GM19351 (cell line): ENCODE measurements at regions not wholly inside any gene's neighbourhood (a gene's known extent, or its start where the extent isn't known, plus 50 kb on each side); places are given as distances from the start of the nearest gene placed in this dataset.
"Not testable (repeated sequence)": the region's sequence is repeated elsewhere in the genome, so short reads cannot be mapped to it uniquely, and the experiment has no call there.

ENCODE experiments used
- ATAC-seq: cut with Tn5 transposase; IDR thresholded peaks from one replicate; pipeline ENCODE4 v1.9.1; 2021; ENCODE audit warnings: mild to moderate bottlenecking, moderate library complexity; ENCODE audit not compliant: unreplicated experiment

GRCh38 chr10:27391325-27391724 is 112.8 kb upstream of the RAB18 start:
- ATAC-seq, result no peak

- no peak for ATAC-seq
Observed at GRCh38 chr10:27390681-27391080, 113.4 kb upstream of the RAB18 start.

GRCh38 chr10:27388761-27389399 is 115.2 kb upstream of the RAB18 start:
- no peak for ATAC-seq

- no peak for ATAC-seq
Observed at GRCh38 chr10:27383595-27384542, 120.2 kb upstream of the RAB18 start.

GRCh38 chr10:27382176-27382575 is 121.9 kb upstream of the RAB18 start:
- ATAC-seq, result no peak

GRCh38 chr10:27380929-27381358 is 123.2 kb upstream of the RAB18 start:
- ATAC-seq, result no peak

GRCh38 chr10:27379041-27379440 is 125.1 kb upstream of the RAB18 start:
- not testable (repeated sequence) for ATAC-seq

- ATAC-seq, result no peak
Observed at GRCh38 chr10:27373566-27374160, 130.4 kb upstream of the RAB18 start.

- ATAC-seq, result no peak
Observed at GRCh38 chr10:27372095-27372494, 131.5 kb upstream of the ACBD5 start.

GRCh38 chr10:27371375-27371774 is 130.8 kb upstream of the ACBD5 start:
- not testable (repeated sequence) for ATAC-seq

GRCh38 chr10:27369880-27370279 is 129.3 kb upstream of the ACBD5 start:
- ATAC-seq, result no peak

- ATAC-seq, result no peak
Observed at GRCh38 chr10:27368706-27369105, 128.1 kb upstream of the ACBD5 start.

GRCh38 chr10:27366769-27367168 is 126.2 kb upstream of the ACBD5 start:
- ATAC-seq, result peak; percentile 60

- ATAC-seq, result no peak
Observed at GRCh38 chr10:27364028-27364427, 123.4 kb upstream of the ACBD5 start.

GRCh38 chr10:27360581-27361172 is 120.1 kb upstream of the ACBD5 start:
- peak; percentile 98 for ATAC-seq

GRCh38 chr10:27359792-27360355 is 119.3 kb upstream of the ACBD5 start:
- no peak for ATAC-seq

GRCh38 chr10:27356738-27357137 is 116.1 kb upstream of the ACBD5 start:
- ATAC-seq, result no peak

GRCh38 chr10:27355918-27356573 is 115.4 kb upstream of the ACBD5 start:
- no peak for ATAC-seq

- peak; percentile 96 for ATAC-seq
Observed at GRCh38 chr10:27354643-27355270, 114.2 kb upstream of the ACBD5 start.

- peak; percentile 25 for ATAC-seq
Observed at GRCh38 chr10:27354100-27354499, 113.5 kb upstream of the ACBD5 start.
